IPS DF 4.7 (cell line): ENCODE measurements at regions not wholly inside any gene's neighbourhood (a gene's known extent, or its start where the extent isn't known, plus 50 kb on each side); places are given as distances from the start of the nearest gene placed in this dataset.

Source experiments
- DNase-seq: peaks from one replicate; pipeline ENCODE4 v3.0.0-alpha.2; 2013; ENCODE audit warnings: low spot score; ENCODE audit errors: extremely low read depth

- DNase-seq, result peak; percentile 44
Observed at GRCh38 chr13:105410602-105411001, 1124.9 kb downstream of the EFNB2 start.

- DNase-seq, result no peak
Observed at GRCh38 chr13:105406551-105406950, 1128.9 kb downstream of the EFNB2 start.

- DNase-seq, result no peak
Observed at GRCh38 chr13:105403086-105403485, 1132.4 kb downstream of the EFNB2 start.

- DNase-seq, result no peak
Observed at GRCh38 chr13:105395041-105395440, 1140.4 kb downstream of the EFNB2 start.

- no peak for DNase-seq
Observed at GRCh38 chr13:105389373-105389772, 1146.1 kb downstream of the EFNB2 start.

- no peak for DNase-seq
Observed at GRCh38 chr13:105377452-105377851, 1158.0 kb downstream of the EFNB2 start.

GRCh38 chr13:105370011-105370650 lies 1165.3 kb downstream of the EFNB2 start:
- no peak for DNase-seq

GRCh38 chr13:105368781-105369180 lies 1166.7 kb downstream of the EFNB2 start:
- no peak for DNase-seq

GRCh38 chr13:105365831-105366230 lies 1169.6 kb downstream of the EFNB2 start:
- no peak for DNase-seq

GRCh38 chr13:105365021-105365550 lies 1170.4 kb downstream of the EFNB2 start:
- no peak for DNase-seq

- DNase-seq, result no peak
Observed at GRCh38 chr13:105364191-105364590, 1171.3 kb downstream of the EFNB2 start.

GRCh38 chr13:105363261-105364190 lies 1171.9 kb downstream of the EFNB2 start:
- no peak for DNase-seq

- no peak for DNase-seq
Observed at GRCh38 chr13:105353654-105354053, 1181.8 kb downstream of the EFNB2 start.

- DNase-seq, result no peak
Observed at GRCh38 chr13:105349082-105349723, 1186.3 kb downstream of the EFNB2 start.

- no peak for DNase-seq
Observed at GRCh38 chr13:105346141-105346775, 1189.2 kb downstream of the EFNB2 start.

GRCh38 chr13:105345730-105346129 lies 1189.7 kb downstream of the EFNB2 start:
- DNase-seq, result no peak

GRCh38 chr13:105345131-105345530 lies 1190.3 kb downstream of the EFNB2 start:
- no peak for DNase-seq

GRCh38 chr13:105343134-105343806 lies 1192.2 kb downstream of the EFNB2 start:
- no peak for DNase-seq

GRCh38 chr13:105342281-105342820 lies 1193.1 kb downstream of the EFNB2 start:
- DNase-seq, result no peak

GRCh38 chr13:105341758-105342157 lies 1193.7 kb downstream of the EFNB2 start:
- DNase-seq, result no peak

- no peak for DNase-seq
Observed at GRCh38 chr13:105341256-105341655, 1194.2 kb downstream of the EFNB2 start.
